H1 (cell line): ENCODE measurements at regions not wholly inside any gene's neighbourhood (a gene's known extent, or its start where the extent isn't known, plus 50 kb on each side); places are given as distances from the start of the nearest gene placed in this dataset.

Experiments
- BACH1 ChIP-seq: IDR thresholded peaks from 2 replicates; pipeline ENCODE4 v1.6.1; 2012; ENCODE audit warnings: low read length, improper control_type of control experiment
- CBX8 ChIP-seq: fragments of 300-800, 300-1000 bp; sonication (generic); IDR thresholded peaks from 2 replicates; pipeline ENCODE4 v1.7.1; 2016; ENCODE audit warnings: low read depth, low read length, borderline replicate concordance
- CREB1 ChIP-seq: IDR thresholded peaks from 2 replicates; pipeline ENCODE4 v1.6.1; 2012; ENCODE audit warnings: inconsistent platforms
- EZH2 ChIP-seq: fragments of 200-600 bp; sonication (generic); IDR thresholded peaks from 2 replicates; pipeline ENCODE4 v1.7.1; 2012; ENCODE audit warnings: low read depth, mild to moderate bottlenecking, moderate library complexity, low read length, inconsistent platforms; ENCODE audit not compliant: severe bottlenecking
- KDM1A ChIP-seq: fragments of 200-600, 300-600 bp; sonication (generic); IDR thresholded peaks from 2 replicates; pipeline ENCODE4 v1.7.1; 2016; ENCODE audit warnings: mild to moderate bottlenecking, low read length, borderline replicate concordance
- PHF8 ChIP-seq: fragments of 200-600 bp; sonication (generic); conservative IDR thresholded peaks from 2 replicates; pipeline ENCODE4 v1.7.1; 2012; ENCODE audit warnings: low read depth, mild to moderate bottlenecking, inconsistent platforms, low read length, moderate library complexity
- POLR2AphosphoS5 ChIP-seq: IDR thresholded peaks from 2 replicates; pipeline ENCODE4 v1.6.1; 2011; ENCODE audit warnings: low read depth, low read length
- SP1 ChIP-seq: IDR thresholded peaks from 2 replicates; pipeline ENCODE4 v1.6.1; 2011; ENCODE audit warnings: low read depth, low read length
- TCF12 ChIP-seq: IDR thresholded peaks from 2 replicates; pipeline ENCODE4 v1.6.1; 2011; ENCODE audit warnings: low read depth, mild to moderate bottlenecking, low read length
- YY1 ChIP-seq: IDR thresholded peaks from 2 replicates; pipeline ENCODE4 v1.6.1; 2011; ENCODE audit warnings: low read depth, mild to moderate bottlenecking, low read length
- TF ChIP-seq, protein P1 (sequence below): IDR thresholded peaks from 2 replicates; pipeline ENCODE4 v1.6.1; 2011; ENCODE audit warnings: low read length, improper control_type of control experiment
- TF ChIP-seq, protein P2 (sequence below), 3 experiments: IDR thresholded peaks; 1 replicate in 2 of 3; 2 replicates in 1 of 3; pipeline versions ENCODE4 v1.5.1 to v1.6.1; 2011; ENCODE audit warnings: low read length in 3 of 3, mild to moderate bottlenecking in 3 of 3, inconsistent platforms in 2 of 3, low read depth in 1 of 3, moderate library complexity in 1 of 3; ENCODE audit not compliant: insufficient read depth in 1 of 3; ENCODE audit errors: control extremely low read depth in 1 of 3

DNA sequence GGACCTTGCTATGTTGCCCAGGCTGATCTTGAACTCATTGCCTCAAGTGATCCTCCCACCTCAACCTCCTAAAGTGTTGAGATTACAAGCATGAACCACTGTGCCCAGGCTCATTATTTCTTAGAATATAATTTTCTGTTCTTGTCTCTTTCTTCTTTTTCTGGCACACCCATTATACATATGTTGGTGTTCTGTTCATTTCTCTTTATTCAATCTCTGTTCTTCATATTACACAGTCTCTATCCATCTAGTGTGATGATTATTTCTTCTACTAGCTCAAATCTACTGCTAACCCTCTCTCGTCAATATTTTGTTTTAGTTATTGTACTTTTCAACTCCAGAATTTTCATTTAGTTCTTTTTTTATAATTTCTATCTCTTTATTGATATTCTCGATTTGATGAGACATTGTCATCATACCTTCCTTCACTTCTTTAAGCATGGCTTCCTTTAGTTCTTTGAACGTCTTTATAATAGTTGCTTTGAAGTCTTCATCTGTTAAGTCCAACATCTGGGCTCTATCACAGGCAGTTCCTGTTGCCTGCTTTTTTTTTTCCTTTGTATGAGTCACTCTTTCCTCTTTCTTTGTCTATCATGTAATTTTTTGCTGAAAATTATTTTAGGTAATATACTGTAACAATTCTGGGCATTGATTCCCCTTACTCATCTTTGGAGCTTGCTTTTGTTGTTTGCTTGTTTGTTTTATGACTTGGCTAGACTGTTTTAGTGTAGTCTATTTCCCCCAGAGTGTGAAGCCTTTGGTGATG is 196.4 kb upstream of the NABP1 start:
- no peak for TF ChIP-seq YY1
- no peak for TF ChIP-seq BACH1
- TF ChIP-seq, protein P1, sequence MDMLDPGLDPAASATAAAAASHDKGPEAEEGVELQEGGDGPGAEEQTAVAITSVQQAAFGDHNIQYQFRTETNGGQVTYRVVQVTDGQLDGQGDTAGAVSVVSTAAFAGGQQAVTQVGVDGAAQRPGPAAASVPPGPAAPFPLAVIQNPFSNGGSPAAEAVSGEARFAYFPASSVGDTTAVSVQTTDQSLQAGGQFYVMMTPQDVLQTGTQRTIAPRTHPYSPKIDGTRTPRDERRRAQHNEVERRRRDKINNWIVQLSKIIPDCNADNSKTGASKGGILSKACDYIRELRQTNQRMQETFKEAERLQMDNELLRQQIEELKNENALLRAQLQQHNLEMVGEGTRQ: no peak
- no peak for TF ChIP-seq EZH2
- TF ChIP-seq SP1: no peak
- TF ChIP-seq KDM1A: no peak
- TF ChIP-seq, protein P2, sequence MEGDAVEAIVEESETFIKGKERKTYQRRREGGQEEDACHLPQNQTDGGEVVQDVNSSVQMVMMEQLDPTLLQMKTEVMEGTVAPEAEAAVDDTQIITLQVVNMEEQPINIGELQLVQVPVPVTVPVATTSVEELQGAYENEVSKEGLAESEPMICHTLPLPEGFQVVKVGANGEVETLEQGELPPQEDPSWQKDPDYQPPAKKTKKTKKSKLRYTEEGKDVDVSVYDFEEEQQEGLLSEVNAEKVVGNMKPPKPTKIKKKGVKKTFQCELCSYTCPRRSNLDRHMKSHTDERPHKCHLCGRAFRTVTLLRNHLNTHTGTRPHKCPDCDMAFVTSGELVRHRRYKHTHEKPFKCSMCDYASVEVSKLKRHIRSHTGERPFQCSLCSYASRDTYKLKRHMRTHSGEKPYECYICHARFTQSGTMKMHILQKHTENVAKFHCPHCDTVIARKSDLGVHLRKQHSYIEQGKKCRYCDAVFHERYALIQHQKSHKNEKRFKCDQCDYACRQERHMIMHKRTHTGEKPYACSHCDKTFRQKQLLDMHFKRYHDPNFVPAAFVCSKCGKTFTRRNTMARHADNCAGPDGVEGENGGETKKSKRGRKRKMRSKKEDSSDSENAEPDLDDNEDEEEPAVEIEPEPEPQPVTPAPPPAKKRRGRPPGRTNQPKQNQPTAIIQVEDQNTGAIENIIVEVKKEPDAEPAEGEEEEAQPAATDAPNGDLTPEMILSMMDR (IDR thresholded peaks at IDR 0.05; ENCODE audit: control extremely low read depth in 1 of 3, insufficient read depth in 1 of 3, low read depth in 1 of 3, low read length in 3 of 3): no peak
- TF ChIP-seq TCF12: no peak
- TF ChIP-seq POLR2AphosphoS5: no peak
- no peak for TF ChIP-seq PHF8
- TF ChIP-seq CBX8: no peak
- TF ChIP-seq CREB1: no peak
